Cerebellar nuclear complex (tissue), 1 donor: ENCODE measurements at regions not wholly inside any gene's neighbourhood (a gene's known extent, or its start where the extent isn't known, plus 50 kb on each side); places are given as distances from the start of the nearest gene placed in this dataset.

Experiments
- DNase-seq, 2 experiments: peaks; one replicate each; lab custom pipeline; 2025; lab: John Stamatoyannopoulos, UW

DNA sequence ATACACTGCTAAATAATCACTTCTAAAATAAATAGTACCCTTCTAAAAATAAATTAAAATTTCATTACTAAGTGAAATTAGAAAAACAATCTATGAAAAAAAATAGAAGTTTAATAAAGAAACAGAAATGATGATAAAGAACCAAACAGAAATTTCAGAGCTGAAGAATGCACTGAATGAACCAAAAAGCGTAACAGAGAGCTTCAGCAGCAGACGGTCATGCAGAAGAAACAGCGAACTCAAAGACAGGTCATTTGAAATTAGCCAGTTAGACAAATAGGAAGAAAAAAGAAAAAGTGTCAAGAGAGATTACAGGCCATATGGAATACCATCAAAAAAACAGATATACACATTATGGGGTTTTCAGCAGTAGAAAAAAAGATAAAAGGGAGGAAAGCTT is 706.7 kb downstream of the TBC1D32 start:
- no peak for DNase-seq

DNA sequence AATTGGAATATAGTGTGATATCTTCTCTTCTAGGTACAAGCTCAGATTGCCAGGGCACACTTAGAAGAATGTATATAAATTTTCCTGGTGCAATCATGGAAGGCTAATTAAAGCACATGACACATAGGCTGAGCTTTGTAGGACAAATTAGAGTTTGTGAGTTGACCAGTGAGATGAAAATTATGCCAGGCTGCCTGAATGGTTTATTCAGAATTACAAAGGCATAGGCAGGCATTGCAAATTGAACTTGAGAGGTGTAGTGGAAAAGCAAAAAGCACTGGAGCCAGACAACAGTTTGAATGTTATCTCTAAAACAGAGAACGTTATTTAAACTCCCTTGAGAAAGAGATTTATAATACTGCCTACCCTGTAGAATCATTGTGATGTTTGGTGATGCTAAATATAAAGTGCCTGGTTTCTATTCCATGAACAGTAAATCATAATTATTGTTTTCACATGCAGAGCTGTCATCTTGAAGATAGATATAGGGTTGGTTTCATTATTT is 712.1 kb downstream of the TBC1D32 start:
- DNase-seq = no peak

DNA sequence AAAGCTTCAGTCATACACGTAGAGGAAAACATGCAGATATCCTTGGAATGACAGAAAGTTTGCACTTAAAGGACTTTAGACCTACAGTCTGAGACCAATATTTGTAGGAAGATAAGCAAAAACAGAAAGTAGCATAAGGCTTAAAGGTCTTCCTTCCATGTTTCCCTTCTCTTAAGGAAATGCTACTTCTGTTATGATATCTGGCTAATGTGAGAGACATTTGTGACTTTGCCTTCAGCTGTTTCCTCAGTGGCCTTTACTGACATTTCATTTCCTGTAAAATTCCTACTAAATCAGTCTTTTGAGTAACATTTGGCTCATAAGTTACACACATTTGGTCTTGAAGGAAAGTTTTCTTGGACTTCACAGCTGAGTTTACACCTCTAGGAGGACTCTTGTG is 713.4 kb downstream of the TBC1D32 start:
- DNase-seq = no peak

DNA sequence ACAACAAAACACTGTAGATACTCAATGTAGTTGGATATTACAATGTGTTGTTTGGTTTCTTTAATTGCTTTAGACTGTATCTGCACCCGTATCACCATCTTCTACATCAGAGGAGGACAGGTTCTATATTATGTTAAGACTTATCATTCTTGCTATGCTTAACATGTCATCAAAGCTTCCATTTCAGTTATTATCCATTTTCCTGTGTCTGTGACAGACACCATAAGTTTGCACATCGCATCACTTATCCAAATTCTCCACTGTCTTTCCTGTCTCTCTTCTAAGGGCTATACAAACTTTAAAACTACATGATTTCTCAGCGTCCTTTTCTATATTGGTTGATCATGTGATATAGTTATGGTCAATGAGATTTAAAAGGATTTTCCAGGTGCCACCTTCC is 719.0 kb downstream of the TBC1D32 start:
- DNase-seq = no peak

DNA sequence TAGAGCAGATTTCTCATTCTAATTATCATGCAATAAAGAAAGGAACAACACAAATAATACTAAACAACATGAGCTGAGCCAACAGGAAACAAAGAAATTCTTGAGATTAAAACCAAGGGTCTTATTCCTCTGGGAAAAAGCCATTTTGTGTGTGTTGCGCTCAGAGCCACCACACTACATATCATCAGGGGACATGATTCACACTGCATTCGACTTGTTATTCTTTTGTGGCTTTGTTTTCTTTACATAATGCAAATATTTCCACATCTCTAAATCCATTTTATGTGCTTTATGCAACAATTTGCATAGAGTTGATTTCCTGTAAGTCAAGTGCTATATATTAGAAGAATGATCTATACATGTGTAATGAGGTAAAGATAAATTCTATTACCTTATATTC is 719.6 kb downstream of the TBC1D32 start:
- DNase-seq = no peak

DNA sequence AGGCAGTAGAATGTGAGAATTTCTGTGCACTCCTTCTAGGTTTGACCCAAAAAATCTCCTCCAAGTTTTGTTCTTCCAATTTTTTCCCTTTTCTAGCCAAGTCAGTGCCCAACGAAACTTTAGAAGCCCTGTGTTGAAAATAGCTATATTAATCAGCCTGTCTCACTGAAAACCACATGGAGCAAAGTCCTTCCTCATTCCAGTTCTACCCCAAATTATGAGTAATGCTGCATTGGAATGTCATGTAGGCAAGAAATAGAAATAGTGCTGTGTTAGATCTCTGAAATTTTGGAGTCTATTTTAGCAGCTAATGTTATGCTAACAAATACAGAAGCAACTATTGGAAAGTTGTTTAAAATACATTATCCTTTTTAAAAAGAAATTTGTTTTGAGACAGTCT is 725.5 kb downstream of the TBC1D32 start:
- no peak for DNase-seq

DNA sequence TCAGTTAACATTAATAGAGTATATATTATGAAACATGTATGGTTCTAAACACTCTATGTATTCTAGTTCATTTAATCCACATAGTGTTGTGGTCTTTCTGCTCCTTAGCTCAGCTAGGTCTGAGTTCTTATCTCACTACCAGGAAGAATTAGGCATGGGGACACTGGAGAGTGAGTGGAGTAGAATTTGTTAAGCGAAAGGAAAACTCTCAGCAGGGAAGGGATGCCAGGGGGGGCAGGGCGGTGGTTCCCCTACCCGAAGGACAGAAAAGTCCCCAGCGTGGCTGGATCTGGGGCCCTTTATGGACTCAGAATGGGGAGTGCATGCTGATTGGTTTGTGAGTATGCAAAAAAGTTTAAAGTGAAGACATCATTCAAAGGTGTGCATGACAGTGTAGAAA is 727.5 kb downstream of the TBC1D32 start:
- DNase-seq = no peak

DNA sequence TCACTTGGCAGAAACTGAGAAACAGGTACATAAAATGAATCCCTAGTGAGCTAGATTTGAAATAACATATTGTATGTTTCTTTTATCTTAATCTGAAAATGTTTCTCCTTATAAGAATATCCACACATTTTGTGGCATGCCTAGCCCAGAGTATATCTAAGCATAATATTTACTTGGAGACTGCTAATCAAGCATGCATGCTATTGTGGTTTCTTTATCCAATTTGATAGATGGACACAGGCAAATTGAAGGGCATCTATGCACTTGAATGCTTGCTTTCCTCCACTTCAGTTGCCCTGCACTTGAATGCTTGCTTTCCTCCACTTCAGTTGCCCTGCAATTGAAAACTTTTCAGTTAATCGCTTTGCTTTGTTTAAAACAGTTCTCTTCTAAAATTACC is 729.8 kb downstream of the TBC1D32 start:
- no peak for DNase-seq

DNA sequence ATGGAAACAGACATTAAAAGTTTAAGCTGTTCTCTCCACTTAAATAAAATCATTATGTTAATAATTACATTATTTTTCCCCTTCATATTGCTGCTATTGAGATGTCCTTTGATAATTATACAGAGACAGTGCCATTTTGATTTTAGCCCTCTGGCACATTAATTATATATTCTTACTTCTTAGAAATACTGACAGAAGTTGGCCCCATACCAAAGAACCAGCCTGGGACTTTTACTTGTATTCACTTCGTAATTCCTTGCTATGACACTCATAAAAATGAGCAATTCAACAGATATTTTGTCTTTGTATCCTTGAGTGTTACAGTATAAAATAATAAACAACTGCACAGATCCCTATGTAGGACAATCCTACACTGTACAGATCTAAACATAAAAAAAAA is 743.7 kb downstream of the TBC1D32 start:
- DNase-seq = no peak

DNA sequence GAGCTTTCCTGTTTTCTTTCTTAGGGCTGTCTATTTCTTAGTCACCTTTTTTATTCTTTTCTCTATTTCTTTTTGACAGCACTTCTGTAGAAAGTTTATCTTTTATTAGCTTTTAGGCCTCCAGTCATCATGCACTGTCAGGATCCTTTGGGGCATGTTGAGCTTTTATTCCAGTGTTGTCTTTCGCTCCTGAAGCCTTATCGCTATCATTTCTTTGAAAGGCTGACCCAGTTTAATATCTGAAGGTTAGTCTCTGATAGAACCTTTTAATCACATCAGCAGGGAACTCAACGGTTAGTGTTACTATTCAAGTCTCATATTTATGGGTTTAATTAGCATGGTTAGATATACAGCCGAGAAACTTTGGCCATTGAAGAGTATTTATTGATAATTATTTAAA is 745.9 kb downstream of the TBC1D32 start:
- no peak for DNase-seq

DNA sequence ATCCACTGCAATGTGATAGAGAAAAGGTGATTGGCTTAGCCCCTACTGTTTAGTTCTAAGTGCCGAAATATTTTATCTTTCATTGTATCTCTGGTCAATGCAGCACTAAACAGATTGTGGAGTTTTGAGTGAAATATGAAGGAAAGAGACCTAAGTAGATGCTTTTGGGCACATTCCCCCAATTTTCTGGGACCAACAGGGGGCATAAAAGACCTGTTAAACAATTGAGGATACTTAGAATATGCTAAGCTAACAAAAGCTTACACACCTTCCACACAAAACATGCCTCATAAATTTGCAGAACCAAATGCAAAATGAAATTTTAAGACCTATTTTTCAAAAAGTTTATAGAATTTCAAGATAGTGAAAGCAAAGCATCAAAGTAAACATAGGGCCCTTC is 746.9 kb downstream of the TBC1D32 start:
- no peak for DNase-seq

DNA sequence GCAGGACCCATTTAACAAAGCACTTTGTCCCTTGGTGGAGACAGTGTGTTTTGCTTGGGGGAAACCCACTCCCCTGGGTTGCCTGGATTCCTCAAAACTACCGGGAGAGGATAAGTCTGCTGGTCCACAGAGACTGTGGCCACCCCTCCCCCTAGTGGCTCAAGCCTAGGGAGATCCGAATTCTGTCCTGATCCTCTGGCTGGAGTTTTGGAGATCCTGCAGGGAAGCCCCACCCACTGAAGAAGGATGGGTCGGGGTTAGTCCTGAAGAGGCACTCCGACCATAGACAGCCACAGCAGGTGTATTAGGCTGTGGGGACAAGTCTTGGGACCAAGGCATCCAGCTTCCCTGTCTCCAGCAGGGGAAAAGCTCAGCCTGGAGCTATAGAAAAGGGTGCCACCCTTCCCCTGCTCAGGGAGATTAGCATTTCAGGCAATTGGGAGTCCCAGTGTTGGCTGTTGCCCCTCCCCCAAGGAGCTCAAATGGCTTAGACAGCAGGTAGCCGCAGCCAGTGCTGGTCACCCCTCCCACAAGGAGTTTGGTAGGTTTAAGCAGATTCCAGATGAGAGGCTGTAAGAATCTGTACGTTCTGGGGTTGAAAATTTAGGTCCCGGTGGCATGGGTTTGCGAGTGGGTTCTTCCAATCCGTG is 750.0 kb downstream of the TBC1D32 start:
- no peak for DNase-seq

DNA sequence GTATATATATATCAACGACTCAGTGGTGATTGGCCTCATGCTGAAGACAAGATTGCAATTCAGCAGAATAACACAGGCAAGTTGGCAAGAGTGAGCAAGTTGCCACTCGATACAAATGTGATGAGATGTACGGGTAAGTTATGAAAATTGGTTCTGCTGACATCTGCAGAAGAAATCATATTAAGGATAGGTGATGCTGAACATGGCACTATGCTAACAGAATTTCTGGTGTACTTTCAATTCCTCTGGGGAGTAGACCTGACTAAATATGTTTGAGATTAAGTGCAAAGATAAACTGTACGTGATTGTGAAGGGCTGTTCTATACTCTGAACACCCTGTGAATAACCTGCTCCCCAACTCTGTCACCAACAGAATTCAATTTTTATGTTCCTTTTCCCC is 758.2 kb downstream of the TBC1D32 start:
- no peak for DNase-seq

DNA sequence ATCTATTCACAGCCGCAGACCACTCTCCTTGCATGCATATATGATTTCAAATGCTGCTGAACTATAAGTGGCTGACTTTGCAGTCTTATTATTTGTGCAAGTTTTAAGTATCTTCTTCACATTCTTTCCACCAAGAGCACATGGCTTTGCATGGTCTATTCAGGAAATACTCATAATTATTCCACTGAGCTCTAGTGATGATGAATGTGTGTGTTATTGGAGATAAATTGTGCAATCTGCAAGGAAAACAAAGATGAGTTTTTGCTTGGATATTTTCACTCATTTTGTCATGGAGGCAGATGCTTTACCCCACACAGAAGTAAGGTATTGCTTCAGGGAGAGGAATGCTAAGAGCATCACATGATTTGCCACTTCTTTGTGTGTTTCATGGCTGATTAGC is 764.6 kb downstream of the TBC1D32 start:
- DNase-seq = no peak

DNA sequence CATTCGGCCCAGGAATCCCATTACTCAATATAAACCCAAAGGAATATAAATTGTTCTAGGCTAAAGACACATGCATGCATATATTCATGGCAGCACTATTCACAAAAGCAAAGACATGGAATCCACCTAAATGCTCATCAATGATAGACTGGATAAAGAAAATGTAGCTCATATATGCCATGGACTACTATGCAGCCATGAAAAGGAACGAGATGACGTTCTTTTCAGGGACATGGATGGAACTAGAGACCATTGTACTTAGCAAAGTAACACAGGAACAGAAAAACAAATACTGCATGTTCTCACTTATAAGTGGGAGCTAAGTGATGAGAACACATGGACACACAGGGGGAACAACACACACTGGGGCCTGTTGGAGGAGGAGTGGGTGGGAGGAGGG is 769.5 kb downstream of the TBC1D32 start:
- no peak for DNase-seq

DNA sequence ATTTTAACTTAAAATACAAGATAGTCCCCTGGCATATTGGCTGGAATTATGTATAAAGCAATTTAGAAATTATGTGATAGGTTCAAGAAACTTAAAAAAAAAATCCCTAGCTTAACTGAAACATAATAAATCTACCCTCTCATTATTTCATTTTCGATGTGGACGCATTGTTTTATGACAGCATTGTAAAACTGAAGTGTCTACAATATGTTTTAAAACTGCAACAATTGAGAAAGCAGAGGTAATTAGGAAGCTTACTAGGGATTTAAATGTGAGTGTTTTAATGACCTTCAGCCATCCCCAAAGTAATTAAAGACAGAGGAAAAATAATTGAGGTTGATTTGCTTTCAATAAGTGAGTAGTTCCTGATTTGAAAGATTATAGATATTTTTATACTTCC is 776.0 kb downstream of the TBC1D32 start:
- DNase-seq = no peak

DNA sequence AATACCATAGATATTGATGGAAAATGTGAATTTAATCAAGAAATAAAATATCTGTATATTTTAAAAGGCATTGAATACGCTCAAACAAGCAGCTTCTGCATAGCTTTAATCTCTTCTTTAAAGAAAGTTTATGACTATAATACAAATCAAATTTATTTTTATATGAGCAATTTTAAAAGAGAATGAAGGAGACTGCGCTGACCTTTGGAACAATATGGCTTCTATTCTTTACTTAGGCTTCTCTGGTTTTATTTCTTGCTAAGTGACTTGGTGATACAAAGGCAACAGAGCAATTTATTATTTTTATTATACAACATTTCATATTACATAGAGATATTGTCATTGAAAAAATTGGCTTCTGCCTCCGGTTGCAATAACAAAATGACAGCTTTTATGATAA is 776.7 kb downstream of the TBC1D32 start:
- no peak for DNase-seq

DNA sequence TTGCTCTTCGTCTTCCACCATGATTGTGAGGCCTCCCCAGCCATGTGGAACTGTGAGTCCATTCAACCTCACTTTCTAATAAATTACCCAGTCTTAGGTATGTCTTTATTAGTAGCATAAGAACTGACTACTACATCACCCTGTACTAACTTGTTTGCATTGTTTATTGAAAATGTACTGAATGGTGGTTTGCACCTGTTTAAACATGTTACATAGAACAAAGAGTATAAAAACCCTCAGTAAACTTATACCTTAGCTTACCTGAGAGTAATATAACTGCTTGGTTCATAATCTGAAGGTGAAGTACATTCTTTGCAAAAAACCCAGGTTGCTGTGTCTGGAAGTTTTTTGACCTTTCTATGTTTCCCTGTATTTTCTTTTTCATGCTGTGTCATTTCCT is 777.8 kb downstream of the TBC1D32 start:
- DNase-seq = no peak

DNA sequence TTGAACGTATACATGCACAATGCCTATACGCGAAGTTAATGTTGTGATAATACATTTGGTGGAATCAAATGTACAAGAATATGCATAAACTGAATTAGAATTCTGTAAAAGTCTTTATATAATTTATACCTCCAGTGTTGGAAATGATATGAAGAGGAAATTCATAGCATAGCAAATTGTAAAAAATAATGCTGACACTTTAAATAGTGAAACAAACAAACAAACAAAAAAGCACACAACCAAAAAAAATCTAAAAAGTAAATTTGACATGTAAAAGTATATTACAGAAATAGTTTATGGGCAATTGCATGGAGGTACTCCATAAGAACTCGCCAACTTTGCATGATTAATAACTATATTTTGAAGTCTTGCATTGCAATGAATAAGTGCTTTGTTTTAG is 780.9 kb downstream of the TBC1D32 start:
- DNase-seq = no peak

DNA sequence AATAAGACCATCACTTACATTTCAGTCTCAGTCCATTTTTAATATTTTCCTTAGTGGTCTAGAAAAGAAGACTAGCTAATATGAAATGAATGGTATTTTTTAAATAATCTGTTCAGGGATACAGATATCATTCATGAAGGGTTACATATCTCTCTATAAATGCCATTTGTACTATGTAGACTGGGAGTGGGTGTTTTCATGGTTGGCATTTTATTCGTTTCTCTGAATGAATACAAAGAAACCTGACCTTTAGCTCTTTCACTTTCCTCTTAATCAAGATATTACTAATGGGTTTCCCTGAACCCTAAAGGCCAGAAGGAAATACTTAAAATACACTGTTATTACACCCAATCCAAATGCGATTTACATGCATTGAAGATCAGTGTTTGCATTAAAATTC is 788.9 kb downstream of the TBC1D32 start:
- DNase-seq = no peak

DNA sequence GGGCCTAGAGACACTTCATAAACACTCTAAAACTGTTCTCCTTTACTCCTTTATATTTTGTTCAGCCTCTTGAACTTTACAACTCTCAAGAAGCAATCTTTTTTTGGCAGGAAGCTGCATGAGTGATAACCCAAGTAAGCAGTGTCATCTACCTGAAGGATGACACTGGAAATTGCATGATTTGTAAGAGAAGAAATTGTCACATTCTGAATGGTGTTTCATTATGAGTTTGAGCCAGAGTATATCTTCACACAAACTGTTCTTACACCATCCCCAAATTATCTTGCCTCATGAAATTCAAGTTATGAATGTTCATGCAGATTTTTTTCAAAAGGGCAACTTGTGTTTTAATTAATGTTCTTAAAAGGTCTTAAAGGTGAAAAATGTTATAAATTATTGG is 799.3 kb downstream of the TBC1D32 start:
- DNase-seq = no peak

DNA sequence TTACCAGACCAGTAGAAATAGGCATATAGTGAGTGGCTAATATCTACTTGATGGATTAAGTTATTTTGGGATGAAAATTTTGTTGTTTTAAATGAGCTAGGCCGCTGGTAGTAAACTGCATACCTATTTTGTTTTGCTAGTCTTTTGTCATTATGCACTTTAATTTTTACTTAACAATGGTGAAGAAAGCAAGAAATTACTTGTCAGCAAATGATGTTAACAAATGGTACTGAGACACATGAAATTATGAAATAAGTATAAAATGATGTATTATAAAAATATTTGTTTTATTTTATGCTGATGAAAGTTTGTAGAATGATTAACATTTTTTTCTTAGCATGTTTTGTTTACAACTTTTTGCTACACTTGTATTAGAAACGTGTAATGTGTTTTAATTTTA is 807.7 kb downstream of the TBC1D32 start:
- no peak for DNase-seq

DNA sequence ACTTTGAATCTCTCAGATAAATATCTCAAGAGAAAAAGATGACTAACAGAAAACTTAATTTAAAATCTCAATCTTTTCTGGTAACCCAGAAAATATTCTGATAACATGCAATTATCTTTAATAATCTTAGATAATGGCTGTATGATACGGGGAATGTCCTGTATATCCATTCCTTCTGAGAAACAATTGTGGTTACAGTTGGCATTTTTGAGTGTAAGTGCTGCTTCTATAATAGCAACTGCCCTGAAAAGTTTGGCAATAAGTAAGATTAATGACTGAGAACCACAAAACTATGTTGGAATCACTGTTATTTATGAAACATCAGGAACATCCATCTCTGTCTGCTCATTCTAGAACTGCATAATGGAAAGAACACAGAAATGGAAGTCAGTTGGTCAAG is 819.7 kb downstream of the TBC1D32 start:
- DNase-seq = no peak

DNA sequence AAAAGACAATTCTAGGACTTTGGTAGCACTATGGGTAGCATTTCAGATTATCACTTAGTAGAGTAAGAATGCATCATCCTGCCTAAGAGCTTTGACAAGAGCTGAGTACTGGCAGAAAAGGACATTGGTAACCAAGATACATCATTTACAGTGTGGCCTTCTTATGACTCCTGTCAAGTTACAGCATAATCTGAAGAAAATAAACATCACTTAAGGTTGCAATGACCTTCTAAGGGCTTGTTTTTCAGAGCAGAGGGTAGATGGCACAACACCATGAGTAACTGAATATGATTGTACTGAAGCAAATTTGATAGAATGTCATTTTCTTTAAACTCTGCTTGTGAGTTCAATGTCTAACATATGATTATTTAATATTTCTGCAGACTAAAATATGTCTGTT is 822.6 kb downstream of the TBC1D32 start:
- DNase-seq = no peak

DNA sequence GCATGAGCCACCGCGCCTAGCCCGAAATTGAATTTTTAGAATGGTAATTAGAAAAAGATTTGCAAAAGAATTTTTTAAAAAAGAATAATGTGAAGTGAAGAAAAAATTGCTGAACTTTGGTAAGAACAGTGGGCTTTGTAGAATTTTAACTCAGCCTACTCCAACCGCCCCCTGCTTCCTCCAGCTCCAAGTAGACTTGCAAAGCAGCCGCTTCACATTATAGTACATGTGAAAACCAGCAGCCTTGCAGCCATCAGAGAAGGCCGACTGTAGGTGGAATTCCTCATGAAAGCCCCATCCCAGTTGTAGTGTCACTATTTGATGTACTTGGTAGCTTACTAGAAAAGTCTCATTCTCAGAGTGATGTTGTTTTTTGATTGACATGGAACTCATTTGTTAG is 835.6 kb downstream of the TBC1D32 start:
- DNase-seq = no peak
